ENCODE measurements at regions not wholly inside any gene's neighbourhood (a gene's known extent, or its start where the extent isn't known, plus 50 kb on each side); places are given as distances from the start of the nearest gene placed in this dataset.

GRCh38 chr2:222033541-222033940 is 265.3 kb downstream of the PAX3 start:
- no peak overlapping the region for H2AFZ ChIP-seq (ENCODE audit: low read length)
- no peaks in the 10 kb centered on the region for H3K27me3 ChIP-seq (ENCODE audit: control insufficient read depth, insufficient read depth, low read length)
- no peak overlapping the region for H3K4me3 ChIP-seq (replicated peaks in 1 of 4; ENCODE audit: control extremely low read depth in 1 of 4, insufficient read depth in 1 of 4, low read depth in 3 of 4, low read length in 4 of 4)
- H3K9ac ChIP-seq (ENCODE audit: insufficient read depth, low read length) = no peak overlapping the region
- H3K4me1 ChIP-seq (ENCODE audit: control insufficient read depth, extremely low read depth, insufficient read depth, low read length) = no peaks in the 10 kb centered on the region
- no peaks in the 10 kb centered on the region for H4K20me1 ChIP-seq (ENCODE audit: control insufficient read depth, extremely low read depth, insufficient read depth, low read length)
- no peaks in the 10 kb centered on the region for H3K36me3 ChIP-seq (ENCODE audit: control insufficient read depth, insufficient read depth, low read length)
- peak in 1 of 2 donors; percentile 63 for DNase-seq (ENCODE audit: low read depth in 2 of 2)
- no peaks in the 10 kb centered on the region for H3K79me2 ChIP-seq (ENCODE audit: control insufficient read depth, insufficient read depth, low read length)
- no peak overlapping the region for H3K4me2 ChIP-seq (ENCODE audit: extremely low read depth, insufficient read depth, low read length)
- H3K9me3 ChIP-seq (ENCODE audit: control insufficient read depth, insufficient read depth, low read depth, low read length) = no peaks in the 10 kb centered on the region
- TF ChIP-seq EZH2 (IDR thresholded peaks at IDR 0.05; ENCODE audit: low read length, missing control alignments) = no peak
- TF ChIP-seq CTCF (conservative IDR thresholded peaks at IDR 0.05 in 1 of 2, IDR thresholded peaks at IDR 0.05 in 1 of 2; ENCODE audit: low read depth in 1 of 2, low read length in 2 of 2) = no peak
- H3K27ac ChIP-seq (ENCODE audit: insufficient read depth, low read length) = no peak overlapping the region

GRCh38 chr2:222025881-222026271 is 272.9 kb downstream of the PAX3 start:
- H3K4me1 ChIP-seq (ENCODE audit: control insufficient read depth, extremely low read depth, insufficient read depth, low read length) = no peaks in the 10 kb centered on the region
- no peak overlapping the region for H3K4me2 ChIP-seq (ENCODE audit: extremely low read depth, insufficient read depth, low read length)
- H3K79me2 ChIP-seq (ENCODE audit: control insufficient read depth, insufficient read depth, low read length) = no peaks in the 10 kb centered on the region
- no peaks in the 10 kb centered on the region for H4K20me1 ChIP-seq (ENCODE audit: control insufficient read depth, extremely low read depth, insufficient read depth, low read length)
- TF ChIP-seq EZH2 (IDR thresholded peaks at IDR 0.05; ENCODE audit: low read length, missing control alignments) (no peak), CTCF (conservative IDR thresholded peaks at IDR 0.05 in 1 of 2, IDR thresholded peaks at IDR 0.05 in 1 of 2; ENCODE audit: low read depth in 1 of 2, low read length in 2 of 2) (no peak)
- no peak overlapping the region for H3K27ac ChIP-seq (ENCODE audit: insufficient read depth, low read length)
- no peak overlapping the region for H3K4me3 ChIP-seq (replicated peaks in 1 of 4; ENCODE audit: control extremely low read depth in 1 of 4, insufficient read depth in 1 of 4, low read depth in 3 of 4, low read length in 4 of 4)
- no peaks in the 10 kb centered on the region for H3K36me3 ChIP-seq (ENCODE audit: control insufficient read depth, insufficient read depth, low read length)
- no peak overlapping the region for H3K9ac ChIP-seq (ENCODE audit: insufficient read depth, low read length)
- DNase-seq (ENCODE audit: low read depth in 2 of 2) = no peak
- no peaks in the 10 kb centered on the region for H3K27me3 ChIP-seq (ENCODE audit: control insufficient read depth, insufficient read depth, low read length)
- no peak overlapping the region for H2AFZ ChIP-seq (ENCODE audit: low read length)
- no peaks in the 10 kb centered on the region for H3K9me3 ChIP-seq (ENCODE audit: control insufficient read depth, insufficient read depth, low read depth, low read length)

GRCh38 chr2:222024932-222025880 is 273.6 kb downstream of the PAX3 start:
- no peak overlapping the region for H2AFZ ChIP-seq (ENCODE audit: low read length)
- H3K27ac ChIP-seq (ENCODE audit: insufficient read depth, low read length) = no peak overlapping the region
- H3K4me2 ChIP-seq (ENCODE audit: extremely low read depth, insufficient read depth, low read length) = no peak overlapping the region
- no peaks in the 10 kb centered on the region for H3K9me3 ChIP-seq (ENCODE audit: control insufficient read depth, insufficient read depth, low read depth, low read length)
- no peak overlapping the region for H3K9ac ChIP-seq (ENCODE audit: insufficient read depth, low read length)
- H4K20me1 ChIP-seq (ENCODE audit: control insufficient read depth, extremely low read depth, insufficient read depth, low read length) = no peaks in the 10 kb centered on the region
- H3K4me1 ChIP-seq (ENCODE audit: control insufficient read depth, extremely low read depth, insufficient read depth, low read length) = no peaks in the 10 kb centered on the region
- H3K4me3 ChIP-seq (replicated peaks in 1 of 4; ENCODE audit: control extremely low read depth in 1 of 4, insufficient read depth in 1 of 4, low read depth in 3 of 4, low read length in 4 of 4) = no peak overlapping the region
- no peaks in the 10 kb centered on the region for H3K27me3 ChIP-seq (ENCODE audit: control insufficient read depth, insufficient read depth, low read length)
- peak; percentile 53 to 61 for DNase-seq (ENCODE audit: low read depth in 2 of 2)
- no peaks in the 10 kb centered on the region for H3K79me2 ChIP-seq (ENCODE audit: control insufficient read depth, insufficient read depth, low read length)
- TF ChIP-seq EZH2 (IDR thresholded peaks at IDR 0.05; ENCODE audit: low read length, missing control alignments) (no peak), CTCF (conservative IDR thresholded peaks at IDR 0.05 in 1 of 2, IDR thresholded peaks at IDR 0.05 in 1 of 2; ENCODE audit: low read depth in 1 of 2, low read length in 2 of 2) (peak; percentile 58 to 83)
- H3K36me3 ChIP-seq (ENCODE audit: control insufficient read depth, insufficient read depth, low read length) = no peaks in the 10 kb centered on the region
